Lower lobe of right lung (tissue), 2 donors: ENCODE measurements at regions not wholly inside any gene's neighbourhood (a gene's known extent, or its start where the extent isn't known, plus 50 kb on each side); places are given as distances from the start of the nearest gene placed in this dataset.

Experiments used
- ATAC-seq, 2 donors: fragments of 200-7000 bp; cut with Tn5 transposase; one replicate each; pipeline ENCODE4 v1.9.1; 2020 to 2022; ENCODE audit warnings: mild to moderate bottlenecking in 2 of 2, moderate library complexity in 2 of 2
- DNase-seq: peaks from one replicate; pipeline ENCODE4 v3.0.0-alpha.2; 2020
- H3K27ac ChIP-seq: fragments of 200-600 bp; one replicate; pipeline ENCODE4 v1.8.0; 2022
- H3K27me3 ChIP-seq: fragments of 200-600 bp; one replicate; pipeline ENCODE4 v1.8.0; 2022; ENCODE audit warnings: low read depth
- H3K36me3 ChIP-seq: fragments of 200-600 bp; one replicate; pipeline ENCODE4 v1.8.0; 2022; ENCODE audit warnings: mild to moderate bottlenecking
- H3K4me1 ChIP-seq: fragments of 200-600 bp; one replicate; pipeline ENCODE4 v1.8.0; 2022
- H3K4me3 ChIP-seq: fragments of 200-600 bp; one replicate; pipeline ENCODE4 v1.8.0; 2022; ENCODE audit warnings: mild to moderate bottlenecking
- H3K9me3 ChIP-seq: fragments of 200-600 bp; one replicate; pipeline ENCODE4 v1.8.0; 2022
- intact Hi-C: fragments of 100-400 bp; cut with DNase I; formaldehyde crosslinking; loops from one replicate; pipeline ENCODE4 v1.11.0; 2022
- TF ChIP-seq, protein P1 (sequence below): fragments of 200-600 bp; IDR thresholded peaks from one replicate; pipeline ENCODE4 v1.8.0; 2022; ENCODE audit warnings: antibody characterized with exemption, mild to moderate bottlenecking
- donor health status: DM: no; HTN: yes; CAD: no; lungs with severe emphysema.

DNA sequence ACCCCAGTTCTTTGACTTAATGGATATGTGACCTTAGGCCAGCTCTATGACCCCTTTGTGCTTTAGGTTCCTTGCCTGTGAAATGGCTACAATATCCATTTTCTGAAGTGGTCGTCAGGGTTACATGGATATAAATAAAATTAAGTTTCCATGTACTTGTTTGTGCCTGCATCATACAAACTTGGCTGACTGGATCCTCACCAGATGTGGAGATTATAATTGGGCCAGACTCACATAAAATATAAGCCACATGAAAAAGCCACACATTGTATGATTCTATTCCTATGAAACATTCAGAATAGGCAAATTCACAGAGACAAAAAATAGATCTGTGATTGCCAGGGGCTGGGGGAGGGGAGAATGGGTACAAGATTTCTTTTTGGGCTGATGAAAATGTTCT is 100.9 kb upstream of the USP47 start:
- no peak overlapping the region for H3K27ac ChIP-seq

DNA sequence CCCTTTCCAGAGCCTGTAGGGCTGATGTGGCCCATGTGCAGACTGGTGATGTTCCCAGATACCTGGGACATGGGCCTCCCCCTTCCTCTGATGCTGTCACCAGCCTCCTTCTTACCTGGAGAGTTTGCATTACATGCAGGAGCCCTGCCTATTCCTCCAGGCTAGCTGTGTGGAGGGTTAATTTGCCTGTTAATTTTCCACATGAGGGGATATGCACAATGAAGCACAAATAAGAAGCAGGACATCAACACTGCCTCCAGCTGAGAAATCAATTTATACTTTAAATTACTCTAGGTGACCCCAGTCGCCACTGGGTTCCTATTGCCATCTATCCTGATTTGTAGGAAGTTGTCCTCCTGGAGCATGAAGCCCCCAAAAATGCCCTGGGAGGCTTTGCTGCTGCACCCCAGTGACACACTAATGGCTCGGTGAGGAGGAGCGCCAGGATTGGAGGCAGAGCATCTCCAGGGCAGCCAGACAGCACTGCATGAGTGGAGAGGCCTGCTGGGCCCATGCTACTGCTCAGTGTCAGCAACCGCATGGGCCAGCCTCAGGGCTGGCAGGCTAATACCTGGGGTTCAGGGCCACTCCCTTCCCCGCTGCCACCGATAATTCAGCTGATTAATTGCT is 101.6 kb upstream of the USP47 start:
- H3K4me1 ChIP-seq: no peaks in the 10 kb centered on the region
- H3K9me3 ChIP-seq: no peaks in the 10 kb centered on the region
- H3K27me3 ChIP-seq: no peaks in the 10 kb centered on the region
- H3K27ac ChIP-seq: no peak overlapping the region
- no peaks in the 10 kb centered on the region for H3K36me3 ChIP-seq
- intact Hi-C loops: no loop called here
- ATAC-seq (no peak), DNase-seq (no peak)
- H3K4me3 ChIP-seq: no peak overlapping the region
- TF ChIP-seq, protein P1, sequence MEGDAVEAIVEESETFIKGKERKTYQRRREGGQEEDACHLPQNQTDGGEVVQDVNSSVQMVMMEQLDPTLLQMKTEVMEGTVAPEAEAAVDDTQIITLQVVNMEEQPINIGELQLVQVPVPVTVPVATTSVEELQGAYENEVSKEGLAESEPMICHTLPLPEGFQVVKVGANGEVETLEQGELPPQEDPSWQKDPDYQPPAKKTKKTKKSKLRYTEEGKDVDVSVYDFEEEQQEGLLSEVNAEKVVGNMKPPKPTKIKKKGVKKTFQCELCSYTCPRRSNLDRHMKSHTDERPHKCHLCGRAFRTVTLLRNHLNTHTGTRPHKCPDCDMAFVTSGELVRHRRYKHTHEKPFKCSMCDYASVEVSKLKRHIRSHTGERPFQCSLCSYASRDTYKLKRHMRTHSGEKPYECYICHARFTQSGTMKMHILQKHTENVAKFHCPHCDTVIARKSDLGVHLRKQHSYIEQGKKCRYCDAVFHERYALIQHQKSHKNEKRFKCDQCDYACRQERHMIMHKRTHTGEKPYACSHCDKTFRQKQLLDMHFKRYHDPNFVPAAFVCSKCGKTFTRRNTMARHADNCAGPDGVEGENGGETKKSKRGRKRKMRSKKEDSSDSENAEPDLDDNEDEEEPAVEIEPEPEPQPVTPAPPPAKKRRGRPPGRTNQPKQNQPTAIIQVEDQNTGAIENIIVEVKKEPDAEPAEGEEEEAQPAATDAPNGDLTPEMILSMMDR: no peak

More for the DNA sequence above, 100.9 kb upstream of the USP47 start:
- ATAC-seq (no peak), DNase-seq (no peak)
- intact Hi-C loops: no loop called here
- TF ChIP-seq, protein P1: no peak
- Histone ChIP-seq H3K4me1 (no peaks in the 10 kb centered on the region), H3K27me3 (no peaks in the 10 kb centered on the region), H3K4me3 (no peak overlapping the region), H3K36me3 (no peaks in the 10 kb centered on the region), H3K9me3 (no peaks in the 10 kb centered on the region)

GRCh38 chr11:11738370-11738769 is 103.4 kb upstream of the USP47 start:
- Histone ChIP-seq H3K36me3 (no peaks in the 10 kb centered on the region), H3K4me3 (no peak overlapping the region), H3K4me1 (no peaks in the 10 kb centered on the region), H3K27ac (no peak overlapping the region), H3K27me3 (no peaks in the 10 kb centered on the region), H3K9me3 (no peaks in the 10 kb centered on the region)
- ATAC-seq (no peak), DNase-seq (no peak)
- intact Hi-C loops: no loop called here
- TF ChIP-seq, protein P1: no peak

DNA sequence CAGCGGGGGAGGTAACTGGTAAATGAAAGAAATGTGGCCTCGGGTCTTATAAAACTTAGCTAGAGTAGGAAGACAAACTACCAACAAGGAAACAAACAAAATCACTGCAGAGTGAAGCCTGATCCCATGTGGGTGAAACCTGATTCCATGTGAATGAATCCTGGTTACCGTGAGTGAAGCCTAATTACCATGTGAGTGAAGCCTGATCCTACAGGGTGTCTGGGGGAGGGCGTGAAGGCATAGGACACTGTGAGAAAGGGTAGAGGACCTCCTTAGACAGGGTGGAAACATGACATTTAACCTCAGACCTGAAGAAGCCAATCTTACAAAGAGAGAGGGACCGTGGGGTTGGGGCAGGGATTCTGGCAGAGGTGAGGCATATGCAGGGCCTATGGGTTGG is 106.2 kb upstream of the USP47 start:
- ATAC-seq: no peak
- no peaks in the 10 kb centered on the region for H3K9me3 ChIP-seq
- H3K27me3 ChIP-seq: no peaks in the 10 kb centered on the region
- H3K27ac ChIP-seq: no peak overlapping the region
- TF ChIP-seq, protein P1: no peak
- intact Hi-C loops: no loop called here
- H3K4me3 ChIP-seq: no peak overlapping the region
- no peaks in the 10 kb centered on the region for H3K4me1 ChIP-seq
- no peaks in the 10 kb centered on the region for H3K36me3 ChIP-seq
- no peak for DNase-seq

GRCh38 chr11:11733246-11733747 is 108.5 kb upstream of the USP47 start:
- intact Hi-C loops: no loop called here
- TF ChIP-seq, protein P1: no peak
- ATAC-seq (no peak), DNase-seq (no peak)
- Histone ChIP-seq H3K9me3 (no peaks in the 10 kb centered on the region), H3K27ac (no peak overlapping the region), H3K4me1 (no peaks in the 10 kb centered on the region), H3K4me3 (no peak overlapping the region), H3K27me3 (no peaks in the 10 kb centered on the region), H3K36me3 (no peaks in the 10 kb centered on the region)
